Astrocyte (in vitro differentiated cells and primary cell): ENCODE measurements at regions not wholly inside any gene's neighbourhood (a gene's known extent, or its start where the extent isn't known, plus 50 kb on each side); places are given as distances from the start of the nearest gene placed in this dataset.
A peak's percentile ranks its signal among the peaks of the same experiment; 100 is the strongest.

ENCODE experiments used
- DNase-seq: peaks from one replicate; pipeline ENCODE4 v3.0.0-alpha.2; 2010; ENCODE audit warnings: low read depth
- FAIRE-seq: peaks from 2 replicates; lab custom pipeline; 2011; peaks lifted over from hg19 to GRCh38; lab: Jason Lieb, UNC
- H2AFZ ChIP-seq: 2 replicates; pipeline ENCODE4 v1.6.0; 2012; ENCODE audit warnings: low read depth, low read length, inconsistent platforms
- H3K27ac ChIP-seq: 2 replicates; pipeline ENCODE4 v1.5.1; 2011; ENCODE audit warnings: low read depth, low read length, inconsistent platforms
- H3K27me3 ChIP-seq: 2 replicates; pipeline ENCODE4 v1.6.0; 2011; ENCODE audit warnings: low read length, inconsistent platforms; ENCODE audit not compliant: insufficient read depth
- H3K36me3 ChIP-seq: 2 replicates; pipeline ENCODE4 v1.5.1; 2011; ENCODE audit warnings: low read length, inconsistent platforms; ENCODE audit not compliant: insufficient read depth
- H3K4me1 ChIP-seq: 2 replicates; pipeline ENCODE4 v1.5.1; 2011; ENCODE audit warnings: low read length, inconsistent platforms; ENCODE audit not compliant: insufficient read depth
- H3K4me2 ChIP-seq: 2 replicates; pipeline ENCODE4 v1.6.0; 2012; ENCODE audit warnings: low read length, inconsistent platforms
- H3K4me3 ChIP-seq: 2 replicates; pipeline ENCODE4 v1.5.1; 2011; ENCODE audit warnings: low read depth, mild to moderate bottlenecking, low read length, inconsistent platforms; ENCODE audit not compliant: insufficient read depth
- H3K79me2 ChIP-seq: 2 replicates; pipeline ENCODE4 v1.6.0; 2012; ENCODE audit warnings: mild to moderate bottlenecking, low read length, inconsistent platforms; ENCODE audit not compliant: insufficient read depth
- H3K9ac ChIP-seq: 2 replicates; pipeline ENCODE4 v1.6.0; 2012; ENCODE audit warnings: mild to moderate bottlenecking, low read length, inconsistent platforms
- H3K9me3 ChIP-seq: 2 replicates; pipeline ENCODE4 v1.5.1; 2012; ENCODE audit warnings: low read depth, mild to moderate bottlenecking, low read length, inconsistent platforms; ENCODE audit not compliant: insufficient read depth
- H4K20me1 ChIP-seq: 2 replicates; pipeline ENCODE4 v1.6.0; 2012; ENCODE audit warnings: low read length, inconsistent platforms; ENCODE audit not compliant: insufficient read depth
- H3K27ac Mint-ChIP-seq: one replicate; pipeline ENCODE4 v1.8.0; 2021; ENCODE audit warnings: mild to moderate bottlenecking, mixed read lengths; ENCODE audit not compliant: unreplicated experiment
- H3K27me3 Mint-ChIP-seq: one replicate; pipeline ENCODE4 v1.8.0; 2021; ENCODE audit warnings: low read depth, mixed read lengths; ENCODE audit not compliant: unreplicated experiment
- H3K36me3 Mint-ChIP-seq: one replicate; pipeline ENCODE4 v1.8.0; 2021; ENCODE audit warnings: low read depth, mixed read lengths; ENCODE audit not compliant: unreplicated experiment
- H3K4me1 Mint-ChIP-seq: one replicate; pipeline ENCODE4 v1.8.0; 2021; ENCODE audit warnings: low read depth, mixed read lengths; ENCODE audit not compliant: unreplicated experiment
- H3K4me3 Mint-ChIP-seq: one replicate; pipeline ENCODE4 v1.8.0; 2021; ENCODE audit warnings: mild to moderate bottlenecking, moderate library complexity, mixed read lengths; ENCODE audit not compliant: unreplicated experiment
- H3K9me3 Mint-ChIP-seq: one replicate; pipeline ENCODE4 v1.8.0; 2021; ENCODE audit warnings: mild to moderate bottlenecking, mixed read lengths; ENCODE audit not compliant: unreplicated experiment
- EZH2 ChIP-seq: IDR thresholded peaks from 2 replicates; pipeline ENCODE4 v1.6.1; 2012; ENCODE audit warnings: mild to moderate bottlenecking, low read length, inconsistent platforms; ENCODE audit not compliant: insufficient read depth
- TF ChIP-seq, protein P1 (sequence below): IDR thresholded peaks from 2 replicates; pipeline ENCODE4 v1.5.1; 2011; ENCODE audit warnings: low read depth, mild to moderate bottlenecking, inconsistent platforms, low read length, moderate library complexity; ENCODE audit not compliant: insufficient read depth

- Mint-ChIP-seq H3K27ac (no peak overlapping the region), H3K9me3 (no peaks in the 10 kb centered on the region), H3K27me3 (no peaks in the 10 kb centered on the region), H3K36me3 (no peaks in the 10 kb centered on the region), H3K4me1 (peaks cover 2% of the 10 kb centered on the region), H3K4me3 (no peak overlapping the region)
- Histone ChIP-seq H4K20me1 (no peaks in the 10 kb centered on the region), H3K36me3 (no peaks in the 10 kb centered on the region), H3K4me3 (no peak overlapping the region), H3K27me3 (no peaks in the 10 kb centered on the region), H3K9ac (no peak overlapping the region), H2AFZ (no peak overlapping the region), H3K27ac (no peak overlapping the region), H3K4me2 (no peak overlapping the region), H3K4me1 (no peaks in the 10 kb centered on the region), H3K9me3 (no peaks in the 10 kb centered on the region), H3K79me2 (no peaks in the 10 kb centered on the region)
- DNase-seq (no peak), FAIRE-seq (no peak)
- TF ChIP-seq EZH2 = no peak
- TF ChIP-seq, protein P1, sequence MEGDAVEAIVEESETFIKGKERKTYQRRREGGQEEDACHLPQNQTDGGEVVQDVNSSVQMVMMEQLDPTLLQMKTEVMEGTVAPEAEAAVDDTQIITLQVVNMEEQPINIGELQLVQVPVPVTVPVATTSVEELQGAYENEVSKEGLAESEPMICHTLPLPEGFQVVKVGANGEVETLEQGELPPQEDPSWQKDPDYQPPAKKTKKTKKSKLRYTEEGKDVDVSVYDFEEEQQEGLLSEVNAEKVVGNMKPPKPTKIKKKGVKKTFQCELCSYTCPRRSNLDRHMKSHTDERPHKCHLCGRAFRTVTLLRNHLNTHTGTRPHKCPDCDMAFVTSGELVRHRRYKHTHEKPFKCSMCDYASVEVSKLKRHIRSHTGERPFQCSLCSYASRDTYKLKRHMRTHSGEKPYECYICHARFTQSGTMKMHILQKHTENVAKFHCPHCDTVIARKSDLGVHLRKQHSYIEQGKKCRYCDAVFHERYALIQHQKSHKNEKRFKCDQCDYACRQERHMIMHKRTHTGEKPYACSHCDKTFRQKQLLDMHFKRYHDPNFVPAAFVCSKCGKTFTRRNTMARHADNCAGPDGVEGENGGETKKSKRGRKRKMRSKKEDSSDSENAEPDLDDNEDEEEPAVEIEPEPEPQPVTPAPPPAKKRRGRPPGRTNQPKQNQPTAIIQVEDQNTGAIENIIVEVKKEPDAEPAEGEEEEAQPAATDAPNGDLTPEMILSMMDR = no peak
These were observed 503.2 kb upstream of the SPRY2 start for GRCh38 chr13:80844164-80844563.

DNA sequence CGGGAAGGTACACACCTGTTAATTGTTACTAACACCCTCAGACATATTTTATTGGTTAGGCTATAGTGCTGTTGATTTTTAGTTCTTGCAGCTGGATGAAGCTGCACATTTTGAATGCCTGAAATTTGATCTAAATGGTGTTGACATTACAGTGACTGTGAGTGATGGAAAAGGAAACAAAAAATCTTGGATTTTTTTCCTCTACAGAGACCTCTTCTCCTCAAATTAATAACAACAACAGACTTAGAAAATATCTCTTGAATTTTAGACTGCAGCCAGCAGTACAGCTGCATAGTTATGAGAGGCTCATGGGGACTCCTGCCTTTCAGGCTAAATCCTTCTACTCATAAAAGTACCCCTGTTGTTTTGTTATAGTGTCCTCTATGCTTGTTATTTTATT lies 500.5 kb upstream of the SPRY2 start:
- H3K36me3 ChIP-seq = no peaks in the 10 kb centered on the region
- H3K27me3 ChIP-seq = no peaks in the 10 kb centered on the region
- no peak overlapping the region for H3K9ac ChIP-seq
- H4K20me1 ChIP-seq = no peaks in the 10 kb centered on the region
- no peaks in the 10 kb centered on the region for H3K79me2 ChIP-seq
- H3K36me3 Mint-ChIP-seq = no peaks in the 10 kb centered on the region
- FAIRE-seq (no peak), DNase-seq (no peak)
- TF ChIP-seq, protein P1 = no peak
- no peak for TF ChIP-seq EZH2
- H3K4me3 Mint-ChIP-seq = no peak overlapping the region
- H2AFZ ChIP-seq = no peak overlapping the region
- H3K4me2 ChIP-seq = no peak overlapping the region
- no peak overlapping the region for H3K4me3 ChIP-seq
- peaks cover 2% of the 10 kb centered on the region for H3K4me1 Mint-ChIP-seq
- H3K9me3 Mint-ChIP-seq = peaks cover 2% of the 10 kb centered on the region
- H3K27ac Mint-ChIP-seq = no peak overlapping the region
- no peaks in the 10 kb centered on the region for H3K27me3 Mint-ChIP-seq
- no peak overlapping the region for H3K27ac ChIP-seq
- H3K4me1 ChIP-seq = no peaks in the 10 kb centered on the region
- no peaks in the 10 kb centered on the region for H3K9me3 ChIP-seq

DNA sequence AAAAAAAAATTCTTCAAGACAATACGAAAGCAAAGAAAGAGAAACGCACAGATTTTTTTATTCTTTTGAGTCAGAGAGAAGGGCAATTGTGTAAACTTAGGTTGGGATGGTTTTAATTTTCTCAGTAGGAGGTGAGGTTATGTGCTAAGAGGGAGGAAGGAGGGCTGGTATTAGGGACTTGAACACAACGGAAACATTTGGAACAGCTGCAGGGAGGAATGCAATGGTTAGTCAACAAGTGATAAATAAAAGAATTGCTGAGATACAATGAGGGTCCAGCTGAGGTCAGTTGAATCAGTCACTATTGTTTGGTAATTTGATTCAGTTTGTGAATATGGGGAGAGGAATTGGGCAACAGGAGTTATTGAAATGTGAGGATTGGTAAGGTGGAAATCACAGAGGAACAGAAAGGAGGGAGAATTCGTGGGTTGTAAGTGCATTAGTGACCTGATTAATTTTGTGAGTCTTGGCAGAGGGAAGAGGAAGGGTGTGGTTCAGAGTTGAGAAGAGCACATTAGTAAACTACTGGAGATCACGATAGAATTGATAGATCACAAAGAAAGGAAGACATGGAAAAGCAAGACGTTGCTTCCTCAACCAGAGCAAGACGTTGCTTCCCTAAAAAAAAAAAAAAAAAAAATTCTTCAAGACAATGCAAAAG lies 499.5 kb upstream of the SPRY2 start:
- Mint-ChIP-seq H3K9me3 (peaks cover 6% of the 10 kb centered on the region), H3K27ac (no peak overlapping the region)
- H3K27ac ChIP-seq = no peak overlapping the region

More for the DNA sequence above, 499.5 kb upstream of the SPRY2 start:
- Histone ChIP-seq H3K36me3 (no peaks in the 10 kb centered on the region), H3K4me1 (no peaks in the 10 kb centered on the region), H3K4me2 (peak overlapping the region; percentile 21), H3K4me3 (no peak overlapping the region), H3K9me3 (no peaks in the 10 kb centered on the region), H3K27me3 (no peaks in the 10 kb centered on the region), H3K9ac (no peak overlapping the region), H2AFZ (no peak overlapping the region), H4K20me1 (no peaks in the 10 kb centered on the region), H3K79me2 (no peaks in the 10 kb centered on the region)
- FAIRE-seq (no peak), DNase-seq (no peak)
- Mint-ChIP-seq H3K36me3 (no peaks in the 10 kb centered on the region), H3K4me3 (no peak overlapping the region), H3K27me3 (no peaks in the 10 kb centered on the region), H3K4me1 (peaks cover 2% of the 10 kb centered on the region)
- TF ChIP-seq EZH2 = no peak
- TF ChIP-seq, protein P1 = no peak
